ENCODE measurements at regions not wholly inside any gene's neighbourhood (a gene's known extent, or its start where the extent isn't known, plus 50 kb on each side); places are given as distances from the start of the nearest gene placed in this dataset.

GRCh38 chr10:9670911-9671310, 1346.8 kb upstream of the CELF2 start:
- TF ChIP-seq CTCF (IDR thresholded peaks at IDR 0.05; ENCODE audit: low read length) (no peak), EZH2 (IDR thresholded peaks at IDR 0.05; ENCODE audit: borderline replicate concordance, low read length) (no peak)
